HG02973 (cell line): ENCODE measurements at regions not wholly inside any gene's neighbourhood (a gene's known extent, or its start where the extent isn't known, plus 50 kb on each side); places are given as distances from the start of the nearest gene placed in this dataset.

ENCODE experiments used
- ATAC-seq: cut with Tn5 transposase; IDR thresholded peaks from one replicate; pipeline ENCODE4 v1.9.1; 2021; ENCODE audit warnings: moderate library complexity; ENCODE audit not compliant: unreplicated experiment

DNA sequence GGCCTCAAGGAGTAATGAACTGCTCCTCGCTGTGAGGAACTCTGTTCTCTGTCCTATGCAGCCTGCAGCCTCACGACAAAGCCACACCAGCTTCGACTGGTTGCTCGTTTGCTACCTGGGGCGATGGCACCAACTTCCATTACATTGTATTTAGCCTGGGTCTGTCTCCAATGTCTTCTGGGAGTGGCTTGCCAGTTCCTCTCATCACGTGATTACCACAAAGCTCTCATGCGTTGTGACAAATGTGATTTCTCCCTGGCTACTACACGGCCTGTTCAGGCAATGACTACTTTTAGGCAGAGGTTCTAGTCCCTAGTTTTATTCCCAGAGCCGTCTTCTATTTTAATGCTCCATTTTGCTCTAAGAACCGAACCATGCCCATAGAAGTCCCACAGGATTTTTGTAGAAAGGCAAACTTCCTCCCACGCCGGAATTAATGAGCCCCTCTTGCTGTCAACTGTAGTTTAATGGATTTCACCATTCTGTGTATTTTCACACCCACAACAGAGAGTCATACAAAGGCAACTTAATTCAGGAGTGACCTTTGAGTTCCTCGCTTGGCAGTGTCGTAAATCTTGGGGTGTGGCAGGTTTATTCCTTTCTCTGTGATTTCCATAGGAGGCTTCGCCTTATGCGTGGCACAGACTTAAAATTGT is 351.9 kb downstream of the EFNB2 start:
- ATAC-seq: no peak

DNA sequence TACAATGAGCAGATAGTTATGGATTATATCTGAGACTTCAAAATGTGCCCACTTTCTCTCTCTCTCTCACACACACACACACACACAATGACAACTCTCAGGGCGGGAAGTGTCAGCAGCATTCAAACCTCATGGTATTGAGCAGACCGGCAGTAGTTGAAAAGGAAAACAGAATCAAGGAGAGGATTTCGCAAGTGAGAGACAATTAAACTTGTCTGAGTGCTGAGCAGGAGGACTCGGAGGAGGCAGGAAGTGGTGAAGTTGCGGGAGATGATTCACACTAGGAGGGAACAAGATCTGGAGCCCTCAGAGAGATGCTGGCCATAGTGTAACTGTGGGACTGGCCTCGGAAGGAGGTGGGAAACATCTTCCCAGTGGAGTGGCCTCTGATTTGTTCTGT is 353.1 kb downstream of the EFNB2 start:
- ATAC-seq: no peak

DNA sequence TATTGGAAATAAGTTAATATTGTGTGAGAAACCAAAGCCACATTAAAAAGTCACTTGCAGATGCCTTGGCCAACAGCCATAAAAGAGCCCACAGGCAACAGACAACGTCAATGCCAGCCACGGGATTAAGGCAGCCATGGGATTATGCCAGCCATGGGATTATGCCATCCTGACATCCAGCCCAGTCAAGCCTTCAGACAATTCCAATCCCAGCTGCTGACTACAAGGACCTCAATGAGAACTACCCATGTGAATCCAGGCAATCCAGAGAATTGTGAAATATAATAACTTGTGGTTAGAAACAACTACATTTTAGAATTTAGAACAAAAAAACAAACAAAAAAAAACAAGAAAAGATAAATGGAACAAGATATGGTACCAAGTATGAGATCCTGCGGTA is 356.6 kb downstream of the EFNB2 start:
- ATAC-seq: no peak

DNA sequence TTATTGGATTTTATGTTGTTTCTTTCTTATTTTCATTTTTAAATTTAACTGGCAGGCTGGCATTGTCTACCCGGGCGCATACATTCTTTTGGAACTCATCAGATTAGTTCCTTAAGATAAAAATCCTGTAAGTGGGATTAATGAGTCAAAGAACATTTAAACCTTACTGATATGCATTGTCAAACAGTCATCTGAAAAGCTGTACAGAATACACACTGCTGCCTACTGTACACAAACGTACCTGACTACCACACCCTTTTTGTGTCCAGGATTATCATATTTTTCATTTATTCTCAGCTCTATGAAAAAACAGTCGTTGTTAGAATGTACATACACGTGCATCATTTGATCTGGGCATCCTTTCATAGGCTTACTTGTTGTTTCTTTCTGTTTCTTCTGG is 358.3 kb downstream of the EFNB2 start:
- no peak for ATAC-seq

GRCh38 chr13:106176117-106176516 is 359.3 kb downstream of the EFNB2 start:
- ATAC-seq: no peak

- ATAC-seq: no peak
These were observed 361.4 kb downstream of the EFNB2 start for GRCh38 chr13:106173891-106174610.

- no peak for ATAC-seq
These were observed 362.1 kb downstream of the EFNB2 start for GRCh38 chr13:106173346-106173745.

- ATAC-seq: no peak
These were observed 363.1 kb downstream of the EFNB2 start for GRCh38 chr13:106172176-106172905.

GRCh38 chr13:106163426-106163825 is 372.0 kb downstream of the EFNB2 start:
- no peak for ATAC-seq

GRCh38 chr13:106161146-106161545 is 374.3 kb downstream of the EFNB2 start:
- no peak for ATAC-seq

DNA sequence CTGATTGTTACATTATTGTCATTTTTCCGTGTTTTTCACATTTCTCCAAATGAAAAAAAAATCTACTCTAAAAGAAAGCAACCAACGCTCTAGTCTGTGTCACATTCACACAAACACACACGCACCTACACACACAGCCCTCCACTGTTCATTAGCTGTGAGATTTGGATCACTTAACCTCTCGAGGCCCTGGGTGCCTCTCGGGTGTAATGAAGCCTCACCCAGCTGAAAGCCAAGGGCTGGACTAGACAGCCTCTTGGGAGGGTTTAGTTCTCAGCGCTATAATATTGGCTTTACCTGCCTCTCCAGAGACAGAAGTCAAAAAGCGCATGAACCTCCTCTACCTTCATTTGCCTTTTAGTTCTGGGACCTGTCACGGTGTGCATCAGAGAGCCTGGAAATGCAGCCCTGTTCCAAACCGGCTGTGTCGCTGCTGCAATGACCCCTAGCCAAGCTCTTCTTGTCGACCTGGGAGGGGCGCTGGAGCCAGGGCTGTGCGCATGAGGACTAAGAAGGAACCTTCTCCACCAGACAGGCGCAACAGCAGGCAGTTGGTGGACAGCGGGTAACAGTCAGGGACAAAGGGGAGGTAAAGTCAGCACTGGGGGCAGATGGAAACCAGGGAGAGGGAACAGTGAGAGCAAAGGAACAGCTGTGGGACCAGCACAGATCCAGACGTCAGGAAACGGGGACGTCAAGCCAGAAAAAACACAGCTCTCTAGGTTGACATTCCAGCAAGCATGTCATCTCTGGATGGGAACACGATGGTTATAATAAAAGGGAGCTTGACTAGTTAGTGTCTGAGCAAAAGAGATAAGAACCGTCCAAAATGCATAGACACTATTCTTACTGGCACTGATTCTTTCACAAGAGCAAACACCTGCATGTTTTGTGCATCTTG is 375.9 kb downstream of the EFNB2 start:
- ATAC-seq: no peak

DNA sequence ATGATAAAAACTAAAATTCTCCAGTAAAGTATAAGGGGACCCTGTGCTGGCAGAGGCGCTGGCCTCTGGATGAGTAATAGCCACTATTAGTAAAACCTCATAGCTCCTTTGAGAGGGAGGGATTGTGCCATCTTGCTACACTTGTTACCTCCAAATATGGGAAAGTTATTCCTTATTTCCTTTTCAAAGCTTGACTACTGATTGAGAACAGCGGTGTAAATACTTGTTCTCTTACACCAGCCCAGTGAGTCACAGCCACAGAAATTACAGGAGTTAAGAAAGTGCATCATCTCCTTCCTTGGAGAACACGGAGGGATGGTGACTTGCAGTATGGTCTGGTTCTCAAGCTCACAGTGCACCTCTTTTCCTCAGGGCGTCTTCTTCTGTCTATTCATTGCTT is 379.0 kb downstream of the EFNB2 start:
- no peak for ATAC-seq

- no peak for ATAC-seq
These were observed 380.1 kb downstream of the EFNB2 start for GRCh38 chr13:106155411-106155810.

DNA sequence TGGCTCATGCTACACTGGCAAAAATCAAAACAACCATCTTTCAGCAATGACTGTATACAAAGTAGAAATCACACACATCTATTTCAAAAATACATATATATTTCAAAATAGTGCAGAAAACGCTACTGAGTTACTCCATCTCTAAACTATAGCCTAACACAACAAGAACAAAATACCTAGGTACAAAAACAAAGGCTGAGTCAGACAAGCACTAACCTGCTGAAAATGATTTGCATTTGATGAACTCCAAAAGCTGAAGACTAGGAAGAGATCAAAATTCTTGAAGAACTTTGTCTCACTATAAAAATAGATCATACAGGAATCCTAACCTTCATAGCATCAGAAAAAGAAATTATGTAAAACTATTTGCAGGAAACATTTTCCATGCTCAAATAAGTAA is 381.6 kb downstream of the EFNB2 start:
- ATAC-seq: no peak

GRCh38 chr13:106153041-106153440 is 382.4 kb downstream of the EFNB2 start:
- no peak for ATAC-seq

- no peak for ATAC-seq
These were observed 383.4 kb downstream of the EFNB2 start for GRCh38 chr13:106152047-106152446.

DNA sequence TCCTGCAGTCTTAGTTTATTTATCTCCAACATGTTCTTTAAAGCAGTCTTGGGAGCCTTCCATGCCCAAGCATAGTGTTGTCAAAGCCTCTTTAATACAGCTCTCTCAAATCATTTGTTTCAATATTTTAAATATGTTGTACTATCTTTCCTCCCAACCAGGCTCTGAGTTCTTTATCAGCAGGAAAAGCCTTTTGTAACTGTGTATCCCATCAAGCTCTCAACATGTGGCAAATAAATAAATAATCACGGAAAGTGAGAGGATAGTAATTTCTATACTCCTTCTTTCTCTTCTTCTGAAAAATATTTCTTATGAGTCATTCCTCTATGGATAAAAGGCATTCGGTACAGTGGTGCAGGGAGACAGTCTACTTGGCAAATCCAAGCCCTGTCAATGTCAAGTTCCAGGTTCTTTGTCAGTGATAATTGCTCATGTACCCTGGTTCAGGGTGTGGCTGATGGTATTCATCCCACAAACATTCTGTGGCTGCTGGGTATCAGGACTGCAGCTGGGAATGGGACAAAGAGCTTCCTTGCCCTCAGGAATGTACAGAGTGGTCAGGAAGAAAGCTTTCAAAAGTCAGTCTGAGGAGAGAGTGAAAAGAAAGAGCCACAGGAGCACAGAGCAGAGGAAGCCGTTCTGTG is 384.3 kb downstream of the EFNB2 start:
- no peak for ATAC-seq

- no peak for ATAC-seq
These were observed 389.2 kb downstream of the EFNB2 start for GRCh38 chr13:106145997-106146864.

DNA sequence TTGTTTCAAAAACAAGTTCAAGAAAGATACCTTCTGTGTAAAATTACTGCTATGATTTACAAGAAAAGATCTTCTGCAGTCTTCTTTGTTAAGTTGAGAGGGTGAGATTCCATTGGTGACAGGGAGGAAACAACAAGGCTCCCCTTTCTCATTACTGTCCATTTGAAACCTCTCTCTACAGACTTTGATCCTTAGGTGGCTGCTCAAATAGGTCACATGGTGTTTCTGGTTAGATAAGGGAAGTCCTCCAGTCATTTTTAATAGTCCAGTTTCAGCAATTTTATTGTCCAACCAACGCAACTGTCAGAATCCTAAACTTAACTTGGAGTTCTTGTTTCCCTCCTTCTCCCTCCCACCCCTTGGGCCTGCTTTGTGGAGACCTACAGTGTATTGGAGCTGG is 390.4 kb downstream of the EFNB2 start:
- ATAC-seq: no peak
